ENCODE measurements at regions not wholly inside any gene's neighbourhood (a gene's known extent, or its start where the extent isn't known, plus 50 kb on each side); places are given as distances from the start of the nearest gene placed in this dataset.

DNA sequence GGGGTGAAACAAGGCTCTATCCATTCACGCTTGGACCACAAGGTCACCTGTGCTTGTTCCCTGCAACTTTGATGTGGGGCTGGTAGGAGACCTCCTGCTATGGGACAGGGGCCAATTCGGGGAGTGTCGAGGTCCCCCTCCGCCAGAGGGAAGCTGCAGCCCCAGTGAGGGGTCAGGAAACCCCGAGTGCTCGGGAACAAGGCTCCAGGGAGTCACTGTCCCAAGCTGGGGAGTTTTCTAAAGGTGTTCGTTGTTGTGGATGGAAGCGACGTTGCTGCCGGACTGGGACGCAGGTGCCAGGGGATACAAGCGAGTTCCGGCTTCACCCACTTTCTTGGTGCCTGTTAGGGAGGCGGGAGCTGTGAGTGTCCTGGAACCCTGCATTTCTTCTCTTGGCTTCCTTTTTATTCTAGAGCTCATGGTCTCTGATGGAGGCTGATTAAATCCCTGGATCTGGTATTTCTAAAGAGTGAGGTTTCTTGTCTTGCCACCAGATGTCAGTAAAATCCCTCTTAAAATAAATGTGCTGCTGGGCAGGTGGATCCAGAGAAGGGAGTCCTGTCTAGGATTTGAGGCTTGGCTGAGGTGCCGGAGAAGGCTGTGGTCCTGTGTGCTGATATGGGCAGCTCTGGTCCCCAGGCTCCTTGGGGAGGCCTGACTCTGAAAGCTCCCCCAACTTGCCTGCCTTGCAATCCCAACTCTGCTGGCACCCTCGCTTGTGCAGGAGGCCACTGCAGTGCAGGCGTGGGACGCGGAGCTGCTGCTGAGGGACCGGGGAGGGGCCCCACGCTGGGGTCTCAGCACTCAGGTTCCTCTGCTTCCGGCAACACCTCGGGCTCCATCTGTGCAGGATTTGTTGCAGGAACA, 153.9 kb downstream of the TEX29 start:
- no peak for TF ChIP-seq CTCF (IDR thresholded peaks at IDR 0.05)
- H3K9me3 ChIP-seq = no peaks in the 10 kb centered on the region
- H3K36me3 ChIP-seq = no peaks in the 10 kb centered on the region

GRCh38 chr13:111475488-111475887, 155.0 kb downstream of the TEX29 start:
- TF ChIP-seq CTCF (IDR thresholded peaks at IDR 0.05) = no peak

More for the DNA sequence above, 153.9 kb downstream of the TEX29 start:
- H3K27me3 ChIP-seq = no peaks in the 10 kb centered on the region
- no peak overlapping the region for H3K27ac ChIP-seq
- no peak overlapping the region for H3K4me3 ChIP-seq (ENCODE audit: low read depth in 1 of 2, low read length in 1 of 2)
- H3K4me1 ChIP-seq (ENCODE audit: control insufficient read depth in 1 of 2, insufficient read depth in 1 of 2, low read depth in 1 of 2, low read length in 1 of 2) = no peaks in the 10 kb centered on the region

DNA sequence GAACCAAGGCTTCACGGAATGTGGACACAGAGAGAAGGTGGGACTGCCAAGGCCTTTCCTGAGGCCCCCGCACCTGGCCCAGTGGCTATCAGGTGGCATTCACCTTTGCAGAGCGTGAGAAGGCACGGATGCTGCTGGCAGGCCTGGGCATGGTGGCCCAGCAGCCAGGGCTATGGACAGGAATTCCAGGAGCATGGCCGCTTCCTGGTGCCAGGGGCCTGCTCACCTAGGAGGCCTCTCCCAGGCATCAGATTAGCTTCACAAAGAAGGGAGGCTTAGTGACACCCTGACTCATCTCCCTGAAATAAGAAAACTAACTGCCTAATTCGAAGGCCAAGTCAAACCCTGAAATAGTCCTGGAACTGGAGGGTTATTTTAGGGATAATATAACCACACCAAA, 155.8 kb downstream of the TEX29 start:
- Histone ChIP-seq H3K9me3 (no peaks in the 10 kb centered on the region), H3K4me3 (ENCODE audit: low read depth in 1 of 2, low read length in 1 of 2) (no peak overlapping the region), H3K27me3 (no peaks in the 10 kb centered on the region), H3K36me3 (no peaks in the 10 kb centered on the region), H3K4me1 (ENCODE audit: control insufficient read depth in 1 of 2, insufficient read depth in 1 of 2, low read depth in 1 of 2, low read length in 1 of 2) (no peaks in the 10 kb centered on the region), H3K27ac (no peak overlapping the region)
- no peak for TF ChIP-seq CTCF (IDR thresholded peaks at IDR 0.05)

More at GRCh38 chr13:111475488-111475887, 155.0 kb downstream of the TEX29 start:
- H3K27ac ChIP-seq = no peak overlapping the region
- no peaks in the 10 kb centered on the region for H3K36me3 ChIP-seq
- no peaks in the 10 kb centered on the region for H3K9me3 ChIP-seq
- H3K4me3 ChIP-seq (ENCODE audit: low read depth in 1 of 2, low read length in 1 of 2) = no peak overlapping the region
- H3K4me1 ChIP-seq (ENCODE audit: control insufficient read depth in 1 of 2, insufficient read depth in 1 of 2, low read depth in 1 of 2, low read length in 1 of 2) = no peaks in the 10 kb centered on the region
- no peaks in the 10 kb centered on the region for H3K27me3 ChIP-seq

- Histone ChIP-seq H3K27ac (no peak overlapping the region), H3K36me3 (no peaks in the 10 kb centered on the region)
- no peak for TF ChIP-seq CTCF (IDR thresholded peaks at IDR 0.05)
These were observed 159.0 kb downstream of the TEX29 start for GRCh38 chr13:111479412-111479811.

GRCh38 chr13:111480503-111480902, 160.1 kb downstream of the TEX29 start:
- Histone ChIP-seq H3K9me3 (no peaks in the 10 kb centered on the region), H3K36me3 (no peaks in the 10 kb centered on the region), H3K27me3 (no peaks in the 10 kb centered on the region), H3K4me3 (ENCODE audit: low read depth in 1 of 2, low read length in 1 of 2) (no peak overlapping the region), H3K27ac (no peak overlapping the region), H3K4me1 (ENCODE audit: control insufficient read depth in 1 of 2, insufficient read depth in 1 of 2, low read depth in 1 of 2, low read length in 1 of 2) (no peaks in the 10 kb centered on the region)
- no peak for TF ChIP-seq CTCF (IDR thresholded peaks at IDR 0.05)

More at GRCh38 chr13:111479412-111479811, 159.0 kb downstream of the TEX29 start:
- no peak overlapping the region for H3K4me3 ChIP-seq (ENCODE audit: low read depth in 1 of 2, low read length in 1 of 2)
- no peaks in the 10 kb centered on the region for H3K9me3 ChIP-seq
- no peaks in the 10 kb centered on the region for H3K27me3 ChIP-seq
- no peaks in the 10 kb centered on the region for H3K4me1 ChIP-seq (ENCODE audit: control insufficient read depth in 1 of 2, insufficient read depth in 1 of 2, low read depth in 1 of 2, low read length in 1 of 2)
